ENCODE measurements at regions not wholly inside any gene's neighbourhood (a gene's known extent, or its start where the extent isn't known, plus 50 kb on each side); places are given as distances from the start of the nearest gene placed in this dataset.

- Histone ChIP-seq H3K36me3 (no peaks in the 10 kb centered on the region), H3K27ac (no peak overlapping the region), H3K27me3 (peaks cover 0 to 86% (median 6%) of the 10 kb centered on the region in 3 donors), H3K4me1 (no peaks in the 10 kb centered on the region), H3K9me3 (no peaks in the 10 kb centered on the region), H3K4me3 (no peak overlapping the region)
- intact Hi-C loops (cut with DNase I; ENCODE audit: low total_unique reads) = no loop called here
- DNase-seq = peak in 1 of 2 donors; percentile 19
- WGBS, 5 donors = 81 to 84% (median 84%) methylated on average over 22 of the region's 22 CpGs
- TF ChIP-seq CTCF (IDR thresholded peaks at IDR 0.05) (no peak), EP300 (IDR thresholded peaks at IDR 0.05) (no peak), POLR2AphosphoS5 (IDR thresholded peaks at IDR 0.05) (no peak), POLR2A (IDR thresholded peaks at IDR 0.05) (no peak)
Observed at GRCh38 chr22:49204599-49205482, 622.8 kb downstream of the BRD1 start.

- TF ChIP-seq EP300 (IDR thresholded peaks at IDR 0.05) (no peak), POLR2A (IDR thresholded peaks at IDR 0.05) (no peak), CTCF (IDR thresholded peaks at IDR 0.05) (no peak), POLR2AphosphoS5 (IDR thresholded peaks at IDR 0.05) (no peak)
- Histone ChIP-seq H3K9me3 (no peaks in the 10 kb centered on the region), H3K36me3 (no peaks in the 10 kb centered on the region), H3K27ac (no peak overlapping the region), H3K4me3 (no peak overlapping the region), H3K4me1 (no peaks in the 10 kb centered on the region), H3K27me3 (peaks cover 0 to 84% (median 6%) of the 10 kb centered on the region in 3 donors)
- WGBS, 5 donors = 74 to 83% (median 81%) methylated on average over 32 of the region's 32 CpGs
- peak in 1 of 2 donors; percentile 23 for DNase-seq
- intact Hi-C loops (cut with DNase I; ENCODE audit: low total_unique reads) = no loop called here
Observed at GRCh38 chr22:49203859-49204598, 623.6 kb downstream of the BRD1 start.

- Histone ChIP-seq H3K36me3 (no peaks in the 10 kb centered on the region), H3K27ac (no peak overlapping the region), H3K9me3 (no peaks in the 10 kb centered on the region), H3K4me1 (no peaks in the 10 kb centered on the region), H3K27me3 (peaks cover 0 to 84% (median 6%) of the 10 kb centered on the region in 3 donors), H3K4me3 (no peak overlapping the region)
- peak in 1 of 2 donors; percentile 4 for DNase-seq
- WGBS, 5 donors = 64 to 70% (median 69%) methylated on average over 37 to 38 of the region's 38 CpGs
- intact Hi-C loops (cut with DNase I; ENCODE audit: low total_unique reads) = no loop called here
- no peak for TF ChIP-seq CTCF (IDR thresholded peaks at IDR 0.05)
- no peak for TF ChIP-seq POLR2AphosphoS5 (IDR thresholded peaks at IDR 0.05)
- no peak for TF ChIP-seq EP300 (IDR thresholded peaks at IDR 0.05)
- TF ChIP-seq POLR2A (IDR thresholded peaks at IDR 0.05) = no peak
Observed at GRCh38 chr22:49203091-49203858, 624.4 kb downstream of the BRD1 start.

GRCh38 chr22:49202226-49202625 is 625.4 kb downstream of the BRD1 start:
- Histone ChIP-seq H3K4me1 (peaks cover 0 to 8% (median 0%) of the 10 kb centered on the region in 4 donors), H3K4me3 (no peak overlapping the region), H3K36me3 (no peaks in the 10 kb centered on the region), H3K9me3 (no peaks in the 10 kb centered on the region), H3K27me3 (peaks cover 0 to 84% (median 11%) of the 10 kb centered on the region in 3 donors), H3K27ac (no peak overlapping the region)
- WGBS, 5 donors = 63 to 81% (median 75%) methylated on average over 8 of the region's 8 CpGs
- DNase-seq = peak in 1 of 2 donors; percentile 5
- intact Hi-C loops (cut with DNase I; ENCODE audit: low total_unique reads) = no loop called here
- TF ChIP-seq EP300 (IDR thresholded peaks at IDR 0.05) = no peak
- TF ChIP-seq POLR2AphosphoS5 (IDR thresholded peaks at IDR 0.05) = no peak
- TF ChIP-seq CTCF (IDR thresholded peaks at IDR 0.05) = no peak
- no peak for TF ChIP-seq POLR2A (IDR thresholded peaks at IDR 0.05)
